ENCODE measurements at regions not wholly inside any gene's neighbourhood (a gene's known extent, or its start where the extent isn't known, plus 50 kb on each side); places are given as distances from the start of the nearest gene placed in this dataset. TPM values are rescaled to one million over a fixed set of nuclear protein-coding genes. Genes with fewer than 3 reads are reported as not detected.

- no peak for DNase-seq (ENCODE audit: low read depth in 2 of 3, low spot score in 2 of 3)
These were observed 73.9 kb upstream of the DIPK2B start for GRCh38 chrX:45274576-45274975.

GRCh38 chrX:45267007-45267406, 66.3 kb upstream of the DIPK2B start:
- no peak for DNase-seq (ENCODE audit: low read depth in 2 of 3, low spot score in 2 of 3)

GRCh38 chrX:45266456-45266855, 65.8 kb upstream of the DIPK2B start:
- no peak for DNase-seq (ENCODE audit: low read depth in 2 of 3, low spot score in 2 of 3)

GRCh38 chrX:45264865-45265264, 64.2 kb upstream of the DIPK2B start:
- no peak for DNase-seq (ENCODE audit: low read depth in 2 of 3, low spot score in 2 of 3)

- no peak for DNase-seq (ENCODE audit: low read depth in 2 of 3, low spot score in 2 of 3)
These were observed 60.8 kb upstream of the DIPK2B start for GRCh38 chrX:45261471-45261870.

GRCh38 chrX:45261005-45261404, 60.3 kb upstream of the DIPK2B start:
- DNase-seq (ENCODE audit: low read depth in 2 of 3, low spot score in 2 of 3) = no peak

- no peak for DNase-seq (ENCODE audit: low read depth in 2 of 3, low spot score in 2 of 3)
These were observed 58.2 kb upstream of the DIPK2B start for GRCh38 chrX:45258731-45259402.

Small RNAs in the stretch of these regions (small RNA-seq; reads per million reads assigned to genes)
- 165 reads per million, percentile 98 among the genes with 10 or more reads in this experiment for gene MIR221
- gene MIR222 = 598 reads per million, percentile 99 among the genes with 10 or more reads in this experiment
- not detected for gene RF00017
- gene RF00591 = not detected

Measured in hematopoietic multipotent progenitor cell (in vitro differentiated cells).